Heart left ventricle (tissue), 16 donors: ENCODE measurements at regions not wholly inside any gene's neighbourhood (a gene's known extent, or its start where the extent isn't known, plus 50 kb on each side); places are given as distances from the start of the nearest gene placed in this dataset.

Source experiments
- ATAC-seq, 4 donors: fragments of 200-7000 bp; cut with Tn5 transposase; one replicate each; pipeline ENCODE4 v1.9.1; 2020 to 2022; ENCODE audit warnings: moderate library complexity in 4 of 4, mild to moderate bottlenecking in 3 of 4, moderate number of reproducible peaks in 1 of 4
- DNase-seq, 5 donors: peaks; one replicate each; pipeline ENCODE4 v3.0.0-alpha.2; 2020
- H3K27ac ChIP-seq, 12 donors: fragments of 200-600 bp; sonication (generic) in 4 of 12; one replicate each; pipeline versions ENCODE4 v1.5.0 to v1.8.0; 2016 to 2022; ENCODE audit warnings: mild to moderate bottlenecking in 2 of 12
- H3K27me3 ChIP-seq, 9 donors: fragments of 200-600 bp; sonication (generic) in 2 of 9; one replicate each; pipeline versions ENCODE4 v1.5.1 to v1.8.0; 2016 to 2022; ENCODE audit warnings: mild to moderate bottlenecking in 3 of 9
- H3K36me3 ChIP-seq, 9 donors: fragments of 200-600 bp; sonication (generic) in 2 of 9; one replicate each; pipeline versions ENCODE4 v1.5.0 to v1.8.0; 2018 to 2022; ENCODE audit warnings: mild to moderate bottlenecking in 2 of 9
- H3K4me1 ChIP-seq, 12 donors: fragments of 200-600 bp; sonication (generic) in 4 of 12; one replicate each; pipeline versions ENCODE4 v1.5.0 to v1.8.0; 2016 to 2022; ENCODE audit warnings: mild to moderate bottlenecking in 3 of 12
- H3K4me3 ChIP-seq, 12 donors: fragments of 200-600 bp; sonication (generic) in 4 of 12; one replicate each; pipeline versions ENCODE4 v1.5.0 to v1.8.0; 2017 to 2022; ENCODE audit warnings: mild to moderate bottlenecking in 9 of 12, moderate library complexity in 4 of 12
- H3K9me3 ChIP-seq, 12 donors: fragments of 200-600 bp; sonication (generic) in 4 of 12; one replicate each; pipeline versions ENCODE4 v1.5.0 to v1.8.0; 2016 to 2022; ENCODE audit warnings: mild to moderate bottlenecking in 1 of 12
- POLR2A ChIP-seq, 2 donors: fragments of 450-650 bp; IDR thresholded peaks; one replicate each; pipeline ENCODE4 v1.6.1; 2017; ENCODE audit warnings: antibody characterized with exemption in 2 of 2, mild to moderate bottlenecking in 2 of 2, moderate library complexity in 2 of 2
- WGBS, 4 donors: extraction: QIAGEN DNeasy Blood & Tissue Kit in 2 of 4; methylation state at CpG; one replicate each; pipeline versions ENCODE4 v1.1.5 to v1.1.7; 2013 to 2018; 5-methylcytosine and 5-hydroxymethylcytosine counted together
- intact Hi-C, 10 donors: fragments of 100-400 bp; cut with DNase I; formaldehyde crosslinking; loops; one replicate each; pipeline versions ENCODE4 v1.11.1 to v1.14.2; 2022
- TF ChIP-seq, protein P1 (sequence below), 12 donors: fragments of 200-600 bp; sonication (generic) in 4 of 12; IDR thresholded peaks; one replicate each; pipeline versions ENCODE4 v1.5.0 to v1.8.0; 2018 to 2022; ENCODE audit warnings: antibody characterized with exemption in 12 of 12, mild to moderate bottlenecking in 5 of 12
- donor health status: ischemic (EF 13 %, LVEDD 7.1; RV severe dilation, severe dysfunction).
- donor health status: healthy with polysubstance abuse.
- donor health status: DM: no; HTN: yes; CAD: no.
- donor health status: DM: no; HTN: no; CAD: no.
- donor health status: ischemic (EF 25% LVEDD 6.9; RV normal size, moderate dysfunction).
- donor health status: ischemic (EF 25% LVEDD 5.7; RV mildly dilated, moderate dysfunction).
- donor health status: healthy.
- donor health status: DM: yes; HTN: yes; CAD: no.
- donor health status: ischemic (EF 35%, LVEDD 5.7; RV mildly dilated, moderate dysfunction).
- donor health status: nonischemic (EF 11% LVEDD 7.7; RV severe dilation, severe dysfunction).
- donor health status: DM: yes; HTN: yes; CAD: no.
- donor health status: PGD.
- donor health status: ischemic (EF 29% LVEDD 5.4; RV normal size, mild dysfunction).
- donor health status: nonischemic (EF 23%, LVEDD 6.1; RV moderate dilation, normal function).

DNA sequence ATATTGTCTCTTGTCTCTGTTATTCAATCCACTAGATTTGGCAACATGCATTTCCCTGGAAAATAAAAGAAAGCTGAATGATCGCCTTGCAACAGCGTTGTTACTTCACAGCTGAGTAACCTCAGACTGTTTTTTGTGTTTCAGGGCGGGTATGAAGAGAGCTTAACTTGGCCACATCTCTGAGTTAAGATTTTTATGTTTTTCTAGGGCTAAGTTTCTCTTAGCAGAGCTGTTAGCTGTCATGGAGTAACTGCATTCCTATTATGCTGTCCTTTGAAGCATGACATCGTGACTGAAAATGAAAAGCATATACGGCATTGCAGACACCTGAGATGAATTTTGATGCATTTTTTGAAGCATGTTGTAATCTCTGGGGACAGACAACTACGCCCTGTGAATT, 1798.9 kb downstream of the PCDH7 start:
- Histone ChIP-seq H3K27ac (no peak overlapping the region), H3K27me3 (no peaks in the 10 kb centered on the region), H3K9me3 (peaks cover 0 to 4% (median 0%) of the 10 kb centered on the region in 12 donors), H3K4me1 (no peaks in the 10 kb centered on the region), H3K36me3 (no peaks in the 10 kb centered on the region), H3K4me3 (no peak overlapping the region)
- DNase-seq (no peak), ATAC-seq (no peak)
- intact Hi-C loops = no loop called here
- WGBS, 4 donors = 57 to 70% (median 61%) methylated on average over 6 of the region's 6 CpGs
- TF ChIP-seq POLR2A (IDR thresholded peaks at IDR 0.05) = no peak
- TF ChIP-seq, protein P1, sequence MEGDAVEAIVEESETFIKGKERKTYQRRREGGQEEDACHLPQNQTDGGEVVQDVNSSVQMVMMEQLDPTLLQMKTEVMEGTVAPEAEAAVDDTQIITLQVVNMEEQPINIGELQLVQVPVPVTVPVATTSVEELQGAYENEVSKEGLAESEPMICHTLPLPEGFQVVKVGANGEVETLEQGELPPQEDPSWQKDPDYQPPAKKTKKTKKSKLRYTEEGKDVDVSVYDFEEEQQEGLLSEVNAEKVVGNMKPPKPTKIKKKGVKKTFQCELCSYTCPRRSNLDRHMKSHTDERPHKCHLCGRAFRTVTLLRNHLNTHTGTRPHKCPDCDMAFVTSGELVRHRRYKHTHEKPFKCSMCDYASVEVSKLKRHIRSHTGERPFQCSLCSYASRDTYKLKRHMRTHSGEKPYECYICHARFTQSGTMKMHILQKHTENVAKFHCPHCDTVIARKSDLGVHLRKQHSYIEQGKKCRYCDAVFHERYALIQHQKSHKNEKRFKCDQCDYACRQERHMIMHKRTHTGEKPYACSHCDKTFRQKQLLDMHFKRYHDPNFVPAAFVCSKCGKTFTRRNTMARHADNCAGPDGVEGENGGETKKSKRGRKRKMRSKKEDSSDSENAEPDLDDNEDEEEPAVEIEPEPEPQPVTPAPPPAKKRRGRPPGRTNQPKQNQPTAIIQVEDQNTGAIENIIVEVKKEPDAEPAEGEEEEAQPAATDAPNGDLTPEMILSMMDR (IDR thresholded peaks at IDR 0.05) = no peak

DNA sequence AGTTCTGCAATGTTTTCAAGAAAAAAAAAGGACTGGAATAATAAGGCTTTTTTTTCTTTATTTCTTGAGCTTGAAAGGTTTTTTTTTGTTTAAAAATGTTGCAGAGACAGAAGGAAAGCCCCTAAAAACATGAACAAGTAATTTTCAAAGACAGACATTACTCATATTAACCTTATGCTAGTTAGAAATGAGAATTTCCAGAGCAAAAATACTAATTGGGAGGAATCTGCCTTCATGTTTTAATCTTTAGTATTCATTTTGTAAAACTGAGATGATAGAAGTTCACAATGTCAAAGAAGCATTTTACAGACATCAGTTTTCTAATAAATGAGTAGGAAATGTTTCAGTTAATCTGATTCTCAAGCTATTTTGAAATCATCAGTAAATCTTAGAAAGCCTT, 1805.3 kb downstream of the PCDH7 start:
- Histone ChIP-seq H3K4me3 (no peak overlapping the region), H3K27me3 (no peaks in the 10 kb centered on the region), H3K9me3 (peaks cover 0 to 8% (median 0%) of the 10 kb centered on the region in 12 donors), H3K36me3 (no peaks in the 10 kb centered on the region), H3K27ac (no peak overlapping the region), H3K4me1 (no peaks in the 10 kb centered on the region)
- TF ChIP-seq POLR2A (IDR thresholded peaks at IDR 0.05) = no peak
- TF ChIP-seq, protein P1 (IDR thresholded peaks at IDR 0.05) = no peak
- no peak for ATAC-seq
- DNase-seq = no peak
- intact Hi-C loops = no loop called here

DNA sequence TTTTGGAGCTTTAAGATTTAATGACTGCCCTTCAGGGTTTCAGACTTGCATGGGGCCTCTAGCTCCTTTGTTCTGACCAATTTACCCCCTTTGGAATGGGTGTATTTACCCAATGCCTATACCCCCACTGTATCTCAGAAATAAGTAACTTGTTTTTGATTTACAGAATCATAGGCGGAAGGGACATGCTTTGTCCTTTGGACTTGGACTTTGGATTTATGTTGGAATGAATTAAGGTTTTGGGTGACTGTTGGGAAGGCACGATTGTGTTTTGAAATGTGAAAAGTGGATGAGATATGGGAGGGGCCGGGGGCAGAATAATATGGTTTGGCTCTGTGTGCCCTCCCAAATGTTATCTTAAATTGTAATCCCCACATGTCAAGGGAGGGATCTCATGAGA, 1824.7 kb downstream of the PCDH7 start:
- WGBS, 4 donors = 76 to 79% (median 78%) methylated on average over 3 of the region's 3 CpGs
- Histone ChIP-seq H3K4me1 (no peaks in the 10 kb centered on the region), H3K27me3 (no peaks in the 10 kb centered on the region), H3K4me3 (no peak overlapping the region), H3K9me3 (no peaks in the 10 kb centered on the region), H3K36me3 (no peaks in the 10 kb centered on the region), H3K27ac (no peak overlapping the region)
- DNase-seq (no peak), ATAC-seq (no peak)
- intact Hi-C loops = no loop called here
- no peak for TF ChIP-seq POLR2A (IDR thresholded peaks at IDR 0.05)
- TF ChIP-seq, protein P1 (IDR thresholded peaks at IDR 0.05) = no peak

DNA sequence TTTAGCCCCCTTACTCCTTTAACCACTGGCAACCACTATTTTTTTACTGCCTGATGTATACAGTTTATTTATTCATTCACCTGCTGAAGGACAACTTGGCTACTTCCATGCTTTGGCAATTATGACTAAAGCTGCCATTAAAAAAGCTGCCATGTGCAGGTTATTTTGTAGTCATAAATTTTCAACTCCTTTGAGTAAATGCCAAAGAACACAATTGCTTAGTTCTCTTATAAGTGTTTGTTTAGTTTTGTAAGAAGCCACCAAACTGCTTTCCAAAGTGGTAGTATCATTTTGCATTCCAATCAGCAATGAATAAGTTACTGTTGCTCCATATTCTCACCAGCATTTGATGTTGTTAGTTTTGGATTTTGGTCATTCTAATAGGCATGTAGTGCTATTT, 1831.8 kb downstream of the PCDH7 start:
- H3K27ac ChIP-seq = no peak overlapping the region
- ATAC-seq (no peak), DNase-seq (no peak)
- TF ChIP-seq POLR2A (IDR thresholded peaks at IDR 0.05) = no peak
- TF ChIP-seq, protein P1 (IDR thresholded peaks at IDR 0.05) = no peak
- H3K9me3 ChIP-seq = peaks cover 0 to 7% (median 0%) of the 10 kb centered on the region in 12 donors
- H3K36me3 ChIP-seq = no peaks in the 10 kb centered on the region
- H3K27me3 ChIP-seq = no peaks in the 10 kb centered on the region
- intact Hi-C loops = no loop called here
- no peak overlapping the region for H3K4me3 ChIP-seq
- no peaks in the 10 kb centered on the region for H3K4me1 ChIP-seq
